NCI-H2081 (cell line): ENCODE measurements at regions not wholly inside any gene's neighbourhood (a gene's known extent, or its start where the extent isn't known, plus 50 kb on each side); places are given as distances from the start of the nearest gene placed in this dataset.
"Not testable (repeated sequence)": the region's sequence is repeated elsewhere in the genome, so short reads cannot be mapped to it uniquely, and the experiment has no call there.

Experiments used
- DNase-seq, 2 experiments: peaks; one replicate each; lab custom pipeline; 2025; lab: John Stamatoyannopoulos, UW

- no peak for DNase-seq
These were observed 100.5 kb downstream of the SLC4A3 start for GRCh38 chr2:219727771-219728429.

- DNase-seq = no peak
These were observed 101.6 kb downstream of the SLC4A3 start for GRCh38 chr2:219728991-219729487.

GRCh38 chr2:219731173-219731572 lies 103.7 kb downstream of the SLC4A3 start:
- DNase-seq = no peak

GRCh38 chr2:219733106-219733505 lies 105.7 kb downstream of the SLC4A3 start:
- DNase-seq = no peak

GRCh38 chr2:219733746-219734145 lies 106.3 kb downstream of the SLC4A3 start:
- DNase-seq = no peak

- DNase-seq = peak; percentile 45 to 69
These were observed 108.8 kb downstream of the SLC4A3 start for GRCh38 chr2:219736209-219736608.

GRCh38 chr2:219737270-219737691 lies 109.9 kb downstream of the SLC4A3 start:
- peak in 1 of 2 experiments; percentile 35 for DNase-seq

GRCh38 chr2:219739066-219739465 lies 111.6 kb downstream of the SLC4A3 start:
- DNase-seq = no peak

- no peak for DNase-seq
These were observed 112.5 kb downstream of the SLC4A3 start for GRCh38 chr2:219739866-219740440.

DNA sequence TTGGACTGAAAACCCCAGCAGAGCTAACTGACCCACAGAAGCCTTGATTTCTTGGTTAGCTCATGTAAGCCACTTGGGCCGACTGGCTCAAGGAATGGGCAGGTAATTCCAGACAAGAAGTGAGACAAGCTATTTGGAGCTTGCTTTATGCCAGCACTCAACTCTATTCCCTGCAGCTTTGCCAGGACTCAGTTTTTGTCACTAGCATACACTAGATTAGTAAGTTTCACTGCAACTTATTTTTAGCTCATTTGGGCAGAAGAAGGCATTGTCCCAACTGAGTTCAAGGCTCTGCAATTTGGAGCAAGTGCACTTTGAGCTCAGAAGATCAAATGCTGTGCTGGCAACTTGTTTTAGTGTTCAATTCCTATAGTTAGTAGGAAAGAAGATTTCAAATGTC lies 116.1 kb downstream of the SLC4A3 start:
- DNase-seq = no peak

- DNase-seq = no peak
These were observed 116.6 kb downstream of the SLC4A3 start for GRCh38 chr2:219744066-219744465.

DNA sequence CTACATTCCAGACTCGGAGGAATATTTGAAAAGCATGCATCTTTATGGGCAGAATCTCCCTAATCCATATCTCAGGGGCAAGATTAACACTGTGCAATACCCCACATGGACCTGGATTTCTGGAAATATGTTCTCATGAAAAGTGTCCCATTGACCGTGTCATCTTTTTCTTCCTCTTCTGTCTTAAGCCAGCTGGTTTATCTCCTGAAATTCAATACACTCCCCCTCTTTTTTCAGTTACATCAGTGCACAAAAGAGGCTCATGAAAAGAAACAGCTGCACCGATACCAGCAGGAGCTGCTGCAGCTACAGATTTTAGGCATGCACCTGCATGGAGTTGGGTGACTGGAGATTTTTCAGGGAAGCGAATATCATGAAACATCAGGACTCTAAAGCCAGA lies 117.2 kb downstream of the SLC4A3 start:
- DNase-seq = no peak

GRCh38 chr2:219747637-219748036 lies 120.2 kb downstream of the SLC4A3 start:
- no peak for DNase-seq

- peak in 1 of 2 experiments; percentile 29 for DNase-seq
These were observed 121.5 kb downstream of the SLC4A3 start for GRCh38 chr2:219748671-219749570.

- not testable (repeated sequence) for DNase-seq
These were observed 123.7 kb downstream of the SLC4A3 start for GRCh38 chr2:219751121-219751520.

GRCh38 chr2:219752726-219753125 lies 125.3 kb downstream of the SLC4A3 start:
- DNase-seq = no peak

DNA sequence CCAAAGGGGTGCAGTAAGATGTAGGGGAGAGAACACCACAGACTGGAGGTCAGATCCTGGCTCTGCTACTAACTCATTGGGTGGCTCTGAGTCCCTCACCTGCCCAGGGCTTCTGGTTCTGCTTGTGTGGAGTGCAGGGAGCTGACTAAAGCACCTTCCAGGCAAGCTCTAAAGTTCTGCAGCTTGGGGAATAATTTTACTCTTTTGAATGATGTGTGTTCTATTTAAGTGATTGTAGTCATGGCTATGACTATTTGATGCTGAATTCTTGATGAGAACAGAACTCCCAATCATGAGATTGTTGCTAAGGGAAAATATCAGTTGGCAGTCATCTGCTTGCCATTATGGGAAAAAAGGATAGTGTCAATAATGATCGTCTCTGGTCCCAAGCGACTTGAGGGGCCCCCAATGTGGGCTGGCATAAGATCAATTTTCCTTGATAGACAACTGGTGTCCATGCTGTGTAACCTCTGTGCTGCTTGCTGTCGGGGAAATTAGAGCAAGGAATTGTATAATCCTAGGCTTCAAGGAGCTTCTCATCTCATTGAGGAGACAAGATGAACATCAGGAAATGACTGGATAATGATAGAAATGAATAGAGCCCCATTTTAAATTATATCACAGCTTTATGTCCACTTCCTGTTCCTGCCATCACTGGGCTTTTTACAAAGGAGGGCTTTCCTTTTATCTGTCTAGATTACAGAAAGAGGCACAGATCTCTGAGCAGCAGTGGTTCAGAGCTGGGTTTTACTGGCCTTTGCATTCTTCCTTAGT lies 131.7 kb downstream of the SLC4A3 start:
- DNase-seq = no peak

DNA sequence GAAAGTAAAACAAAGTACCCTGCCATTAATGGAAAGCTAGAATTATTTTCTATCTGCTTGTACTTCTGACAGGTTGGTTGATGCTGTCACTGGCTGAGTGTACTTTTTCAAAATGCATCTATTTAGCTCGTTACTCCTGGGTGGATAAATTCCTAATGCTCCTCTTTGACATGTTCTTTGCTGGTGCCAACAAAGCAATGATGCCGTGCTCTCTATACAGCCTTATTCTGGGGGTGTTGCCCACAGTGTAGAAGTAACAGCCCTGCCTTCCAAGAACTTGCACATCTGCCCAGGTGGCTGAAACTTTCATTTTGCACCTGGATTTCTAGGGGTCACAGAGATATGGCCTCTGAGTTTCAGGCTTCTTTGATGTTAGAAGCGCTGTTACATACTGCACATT lies 132.4 kb downstream of the SLC4A3 start:
- no peak for DNase-seq

DNA sequence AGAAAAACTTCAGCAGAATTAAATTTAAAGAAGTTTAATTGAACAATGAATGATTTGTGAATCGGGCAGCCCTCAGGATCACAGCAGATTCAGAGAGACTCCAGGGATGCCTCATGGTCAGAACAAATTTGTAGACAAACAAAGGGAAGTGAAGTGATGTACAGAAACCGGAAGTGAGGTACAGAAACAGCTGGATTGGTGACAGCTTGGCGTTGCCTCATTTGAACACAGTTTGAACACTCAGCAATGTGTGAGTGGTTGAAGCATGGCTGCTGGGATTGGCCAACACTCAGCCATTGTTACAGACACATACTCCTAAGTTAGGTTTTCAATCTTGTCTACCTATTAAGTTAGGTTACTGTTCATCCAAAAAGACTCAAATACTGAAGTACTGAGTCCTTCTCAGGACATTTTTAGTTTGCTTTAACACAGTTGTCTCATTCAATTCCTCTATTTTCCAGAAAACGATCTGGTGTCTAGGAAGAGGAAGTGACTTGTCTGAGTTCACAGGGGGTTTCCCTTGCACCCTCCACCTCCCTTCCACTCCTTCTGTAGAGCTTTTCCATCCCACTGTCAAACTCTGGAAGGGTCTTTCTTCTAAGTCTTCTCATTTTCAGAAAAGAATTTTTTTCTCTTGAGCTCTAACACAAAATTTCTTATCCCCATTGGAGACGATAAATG lies 137.9 kb downstream of the SLC4A3 start:
- no peak for DNase-seq

- no peak for DNase-seq
These were observed 139.2 kb downstream of the SLC4A3 start for GRCh38 chr2:219766658-219767057.
